RWPE1 (cell line): ENCODE measurements at regions not wholly inside any gene's neighbourhood (a gene's known extent, or its start where the extent isn't known, plus 50 kb on each side); places are given as distances from the start of the nearest gene placed in this dataset.
"Not testable (repeated sequence)": the region's sequence is repeated elsewhere in the genome, so short reads cannot be mapped to it uniquely, and the experiment has no call there.

Source experiments
- CTCF ChIA-PET: fragments of 350-600 bp; sonication (Branson Sonifier 250); formaldehyde crosslinking; extraction: SDS; loops from one replicate; lab custom pipeline; 2021; lab: Yijun Ruan, JAX
- POLR2A ChIA-PET: fragments of 400-600 bp; formaldehyde crosslinking; extraction: SDS; loops from one replicate; lab custom pipeline; 2020; ENCODE audit warnings: antibody characterized with exemption; ENCODE audit not compliant: low non-redundant PET; lab: Yijun Ruan, JAX
- DNase-seq: peaks from one replicate; pipeline ENCODE4 v3.0.0; 2012; ENCODE audit warnings: low spot score
- H3K27ac ChIP-seq: fragments of 450-650 bp; 2 replicates; pipeline ENCODE4 v1.5.1; 2017
- TF ChIP-seq, protein P1 (sequence below): fragments of 450-650 bp; conservative IDR thresholded peaks from 2 replicates; pipeline ENCODE4 v1.5.1; 2017; ENCODE audit warnings: low read depth, mild to moderate bottlenecking

DNA sequence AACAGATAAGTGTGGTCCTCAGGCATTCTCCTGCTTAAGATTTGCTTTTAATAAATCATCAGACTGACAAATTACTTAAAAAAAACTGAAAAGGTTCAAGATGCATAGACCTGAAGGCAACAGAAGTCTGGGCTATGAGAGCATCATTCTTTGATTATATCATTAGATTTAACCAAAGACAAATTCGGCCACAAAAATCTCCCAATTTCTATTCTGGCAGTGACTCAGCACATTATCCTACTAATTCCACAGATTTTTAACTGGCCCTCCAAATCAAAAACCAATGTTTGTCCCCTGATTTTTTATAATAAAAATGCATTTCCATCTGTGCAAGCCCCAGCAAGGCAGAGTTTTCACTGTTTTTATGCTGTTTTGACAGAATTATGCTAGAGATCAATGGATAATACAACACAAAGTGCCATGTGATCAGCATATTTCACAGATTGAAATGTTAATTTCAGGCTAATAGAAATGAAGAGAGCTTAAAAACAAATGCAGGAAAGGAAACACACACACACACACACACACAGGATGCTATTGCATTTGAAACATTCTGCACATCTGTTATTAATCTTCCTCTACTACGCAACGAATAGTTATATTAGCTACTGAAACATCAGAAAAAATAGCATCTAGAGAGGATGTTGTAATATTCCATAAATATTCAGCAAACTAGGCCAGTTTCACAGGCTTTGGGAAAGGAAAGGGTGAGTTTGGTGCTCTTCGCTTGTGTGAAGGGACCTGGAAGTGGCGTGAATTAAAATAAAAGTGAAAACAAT, 177.6 kb upstream of the ST8SIA4 start:
- DNase-seq: no peak
- no peak overlapping the region for H3K27ac ChIP-seq
- TF ChIP-seq, protein P1, sequence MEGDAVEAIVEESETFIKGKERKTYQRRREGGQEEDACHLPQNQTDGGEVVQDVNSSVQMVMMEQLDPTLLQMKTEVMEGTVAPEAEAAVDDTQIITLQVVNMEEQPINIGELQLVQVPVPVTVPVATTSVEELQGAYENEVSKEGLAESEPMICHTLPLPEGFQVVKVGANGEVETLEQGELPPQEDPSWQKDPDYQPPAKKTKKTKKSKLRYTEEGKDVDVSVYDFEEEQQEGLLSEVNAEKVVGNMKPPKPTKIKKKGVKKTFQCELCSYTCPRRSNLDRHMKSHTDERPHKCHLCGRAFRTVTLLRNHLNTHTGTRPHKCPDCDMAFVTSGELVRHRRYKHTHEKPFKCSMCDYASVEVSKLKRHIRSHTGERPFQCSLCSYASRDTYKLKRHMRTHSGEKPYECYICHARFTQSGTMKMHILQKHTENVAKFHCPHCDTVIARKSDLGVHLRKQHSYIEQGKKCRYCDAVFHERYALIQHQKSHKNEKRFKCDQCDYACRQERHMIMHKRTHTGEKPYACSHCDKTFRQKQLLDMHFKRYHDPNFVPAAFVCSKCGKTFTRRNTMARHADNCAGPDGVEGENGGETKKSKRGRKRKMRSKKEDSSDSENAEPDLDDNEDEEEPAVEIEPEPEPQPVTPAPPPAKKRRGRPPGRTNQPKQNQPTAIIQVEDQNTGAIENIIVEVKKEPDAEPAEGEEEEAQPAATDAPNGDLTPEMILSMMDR: no peak
- POLR2A ChIA-PET: no interaction called here
- CTCF ChIA-PET: interaction anchor here (0.6 kb wide), 1 partner anchor 1195 kb away, joined by 3 read pairs; no protein-coding TSS in a partner anchor

DNA sequence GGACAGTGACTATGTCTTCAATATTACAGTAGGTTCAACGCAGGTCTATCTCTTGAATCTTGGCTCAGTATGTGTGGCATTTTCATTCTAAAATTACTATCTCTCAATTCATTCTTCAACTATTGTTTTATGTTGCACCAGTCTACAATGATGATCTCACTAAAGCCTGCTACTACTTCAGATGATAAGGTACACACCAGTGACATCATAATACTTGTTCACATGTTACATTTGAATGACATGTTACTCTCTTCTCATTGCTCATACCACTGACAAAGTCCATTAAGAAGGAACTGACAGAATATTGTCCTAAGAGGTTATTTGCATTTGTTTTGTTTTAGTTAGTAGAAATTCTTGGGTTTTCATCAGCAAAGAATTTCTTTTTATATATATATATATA, 165.2 kb upstream of the ST8SIA4 start:
- TF ChIP-seq, protein P1: no peak
- H3K27ac ChIP-seq: no peak overlapping the region
- no peak for DNase-seq
- POLR2A ChIA-PET: no interaction called here
- CTCF ChIA-PET: no interaction called here

DNA sequence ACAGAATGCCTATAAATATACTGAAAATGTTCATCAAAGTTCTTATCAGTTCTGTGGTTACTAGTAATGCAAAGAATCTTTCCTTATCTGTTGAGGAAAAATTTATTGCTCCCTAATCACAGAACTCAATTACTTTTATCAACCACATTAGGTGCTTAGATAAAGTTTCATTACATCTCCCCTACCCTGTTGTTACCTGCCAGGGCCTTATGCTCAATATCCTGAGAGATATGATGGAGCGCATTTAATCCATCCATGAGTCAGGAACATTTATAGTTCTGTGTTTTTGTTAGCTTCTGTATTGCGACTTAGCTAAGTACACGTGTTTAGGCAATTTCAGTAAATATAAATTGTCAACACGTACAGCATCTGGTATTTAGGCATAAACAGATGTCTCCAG, 164.3 kb upstream of the ST8SIA4 start:
- TF ChIP-seq, protein P1: no peak
- no peak for DNase-seq
- CTCF ChIA-PET: no interaction called here
- POLR2A ChIA-PET: no interaction called here
- H3K27ac ChIP-seq: no peak overlapping the region

DNA sequence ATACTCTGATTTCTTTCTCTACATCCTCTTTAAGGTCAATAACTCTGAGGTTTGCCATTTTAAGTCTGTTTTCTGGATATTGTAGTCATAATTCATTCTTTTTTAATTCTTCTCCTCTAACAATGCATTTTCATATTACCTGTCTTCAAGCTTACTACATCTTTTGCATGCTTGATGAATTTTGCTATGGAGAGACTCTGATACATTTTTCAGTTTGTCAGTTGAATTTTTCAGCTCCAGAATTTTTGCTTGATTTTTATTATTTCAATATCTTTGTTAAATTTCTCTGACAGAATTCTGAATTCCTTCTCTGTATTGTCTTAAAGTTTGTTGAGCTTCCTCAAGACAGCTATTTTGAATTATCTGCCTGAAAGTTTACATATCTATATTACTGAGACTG, 159.8 kb upstream of the ST8SIA4 start:
- DNase-seq: no peak
- TF ChIP-seq, protein P1: no peak
- H3K27ac ChIP-seq: no peak overlapping the region
- ChIA-PET POLR2A (no interaction called here), CTCF (no interaction called here)

DNA sequence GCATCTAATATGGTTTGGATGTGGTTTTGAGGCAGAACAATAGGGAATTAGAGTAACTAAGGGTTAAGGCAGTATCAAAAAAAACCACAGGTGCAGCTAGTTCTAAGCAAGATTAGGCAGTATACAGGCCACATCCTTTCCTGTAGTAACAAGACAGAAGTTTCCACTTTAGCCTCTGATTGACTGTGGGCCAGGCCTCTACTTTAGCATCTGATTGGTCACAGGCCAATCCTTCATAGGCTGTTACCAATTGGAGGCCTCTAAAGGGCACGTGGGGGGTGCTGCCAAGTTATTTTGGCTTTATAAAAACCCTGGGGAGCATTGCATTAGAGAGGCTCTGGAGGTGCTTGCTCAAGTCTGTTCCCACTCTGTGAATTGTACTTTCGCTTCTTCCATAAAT, 144.1 kb upstream of the ST8SIA4 start:
- ChIA-PET CTCF (interaction anchor here (0.5 kb wide), 1 partner anchor 94 kb away, joined by 3 read pairs; no protein-coding TSS in a partner anchor), POLR2A (no interaction called here)
- DNase-seq: no peak

DNA sequence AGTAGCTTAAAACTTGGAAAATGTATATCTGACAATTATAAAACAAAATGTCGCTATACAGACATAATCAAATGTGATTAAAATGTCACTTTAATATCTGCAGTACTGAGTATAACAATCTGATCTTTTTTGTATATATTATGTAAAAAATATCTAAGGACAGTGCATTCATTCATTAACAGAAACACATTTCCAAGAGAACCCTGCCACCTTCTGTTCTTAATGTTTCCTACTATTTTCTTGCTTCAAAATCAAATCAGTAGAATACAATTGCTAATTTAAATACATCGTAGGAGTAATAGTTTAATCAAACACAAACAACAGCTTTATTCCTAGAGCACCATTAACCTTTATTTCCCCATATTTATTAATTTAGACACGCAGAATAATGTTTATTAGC, 142.6 kb upstream of the ST8SIA4 start:
- TF ChIP-seq, protein P1: no peak; the same call in none of the 2 replicates
- no peak overlapping the region for H3K27ac ChIP-seq
- no peak for DNase-seq
- POLR2A ChIA-PET: no interaction called here
- CTCF ChIA-PET: interaction anchor here (0.6 kb wide), 3 partner anchors 12 to 1809 kb away, joined by 3 to 4 read pairs (median 3); no protein-coding TSS in a partner anchor

More for the DNA sequence above, 144.1 kb upstream of the ST8SIA4 start:
- TF ChIP-seq, protein P1: no peak
- no peak overlapping the region for H3K27ac ChIP-seq

DNA sequence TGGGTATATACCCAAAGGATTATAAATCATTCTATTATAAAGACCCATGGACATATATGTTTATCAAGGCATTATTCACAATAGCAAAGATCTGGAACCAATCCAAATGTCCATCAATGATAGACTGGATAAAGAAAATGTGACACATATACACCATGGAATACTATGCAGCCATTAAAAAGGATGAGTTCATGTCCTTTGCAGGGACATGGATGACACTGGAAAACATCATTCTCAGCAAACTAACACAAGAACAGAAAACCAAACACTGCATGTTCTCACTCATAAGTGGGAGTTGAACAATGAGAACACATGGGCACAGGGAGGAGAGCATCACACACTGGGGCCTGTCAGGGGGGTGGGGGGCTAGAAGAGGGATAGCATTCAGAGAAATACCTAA, 136.9 kb upstream of the ST8SIA4 start:
- POLR2A ChIA-PET: not testable (repeated sequence)

More for the DNA sequence above, 136.9 kb upstream of the ST8SIA4 start:
- CTCF ChIA-PET, DNase-seq, H3K27ac ChIP-seq: not testable (repeated sequence)
